Panc1 (cell line): ENCODE measurements at regions not wholly inside any gene's neighbourhood (a gene's known extent, or its start where the extent isn't known, plus 50 kb on each side); places are given as distances from the start of the nearest gene placed in this dataset.

Source experiments
- TCF7L2 ChIP-seq: IDR thresholded peaks from 2 replicates; pipeline ENCODE4 v1.6.1; 2011; ENCODE audit warnings: mild to moderate bottlenecking, low read depth, low read length, inconsistent platforms
- TF ChIP-seq, protein P1 (sequence below): fragments of 450-650 bp; IDR thresholded peaks from 2 replicates; pipeline ENCODE4 v1.5.1; 2017; ENCODE audit warnings: mild to moderate bottlenecking

DNA sequence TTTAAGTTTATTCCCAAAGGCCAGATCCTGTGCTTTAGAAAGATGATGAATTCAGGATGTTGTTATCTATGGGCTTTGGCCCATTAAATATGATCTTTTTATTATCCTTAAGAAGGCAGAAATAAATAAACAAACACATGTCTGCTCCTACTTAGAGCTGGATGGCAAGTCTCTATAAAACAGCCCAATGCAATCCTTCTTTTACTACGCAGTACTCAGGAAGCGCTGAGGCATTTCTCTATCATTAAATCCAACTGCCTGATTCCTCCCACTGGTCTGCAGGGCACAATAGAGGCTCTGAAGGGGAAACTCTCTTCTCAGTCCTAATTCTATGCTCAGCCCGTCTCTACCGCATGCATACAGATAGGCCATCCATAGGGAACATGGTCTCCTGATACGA, 144.5 kb upstream of the TMEM72 start:
- TF ChIP-seq, protein P1, sequence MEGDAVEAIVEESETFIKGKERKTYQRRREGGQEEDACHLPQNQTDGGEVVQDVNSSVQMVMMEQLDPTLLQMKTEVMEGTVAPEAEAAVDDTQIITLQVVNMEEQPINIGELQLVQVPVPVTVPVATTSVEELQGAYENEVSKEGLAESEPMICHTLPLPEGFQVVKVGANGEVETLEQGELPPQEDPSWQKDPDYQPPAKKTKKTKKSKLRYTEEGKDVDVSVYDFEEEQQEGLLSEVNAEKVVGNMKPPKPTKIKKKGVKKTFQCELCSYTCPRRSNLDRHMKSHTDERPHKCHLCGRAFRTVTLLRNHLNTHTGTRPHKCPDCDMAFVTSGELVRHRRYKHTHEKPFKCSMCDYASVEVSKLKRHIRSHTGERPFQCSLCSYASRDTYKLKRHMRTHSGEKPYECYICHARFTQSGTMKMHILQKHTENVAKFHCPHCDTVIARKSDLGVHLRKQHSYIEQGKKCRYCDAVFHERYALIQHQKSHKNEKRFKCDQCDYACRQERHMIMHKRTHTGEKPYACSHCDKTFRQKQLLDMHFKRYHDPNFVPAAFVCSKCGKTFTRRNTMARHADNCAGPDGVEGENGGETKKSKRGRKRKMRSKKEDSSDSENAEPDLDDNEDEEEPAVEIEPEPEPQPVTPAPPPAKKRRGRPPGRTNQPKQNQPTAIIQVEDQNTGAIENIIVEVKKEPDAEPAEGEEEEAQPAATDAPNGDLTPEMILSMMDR = no peak
- no peak for TF ChIP-seq TCF7L2
